Upper lobe of right lung (tissue), 1 donor: ENCODE measurements at regions not wholly inside any gene's neighbourhood (a gene's known extent, or its start where the extent isn't known, plus 50 kb on each side); places are given as distances from the start of the nearest gene placed in this dataset.

Source experiments
- ATAC-seq: fragments of 200-7000 bp; cut with Tn5 transposase; one replicate; pipeline ENCODE4 v1.9.1; 2020; ENCODE audit warnings: mild to moderate bottlenecking, moderate library complexity
- DNase-seq: peaks from one replicate; pipeline ENCODE4 v3.0.0-alpha.2; 2020
- H3K27ac ChIP-seq: fragments of 200-600 bp; one replicate; pipeline ENCODE4 v1.8.0; 2022
- H3K27me3 ChIP-seq: fragments of 200-600 bp; one replicate; pipeline ENCODE4 v1.8.0; 2022; ENCODE audit warnings: mild to moderate bottlenecking
- H3K36me3 ChIP-seq: fragments of 200-600 bp; one replicate; pipeline ENCODE4 v1.8.0; 2022
- H3K4me1 ChIP-seq: fragments of 200-600 bp; one replicate; pipeline ENCODE4 v1.8.0; 2022
- H3K4me3 ChIP-seq: fragments of 200-600 bp; one replicate; pipeline ENCODE4 v1.8.0; 2022; ENCODE audit warnings: mild to moderate bottlenecking
- H3K9me3 ChIP-seq: fragments of 200-600 bp; one replicate; pipeline ENCODE4 v1.8.0; 2022
- intact Hi-C: fragments of 100-400 bp; cut with DNase I; formaldehyde crosslinking; loops from one replicate; pipeline ENCODE4 v1.11.0; 2022
- TF ChIP-seq, protein P1 (sequence below): fragments of 200-600 bp; IDR thresholded peaks from one replicate; pipeline ENCODE4 v1.8.0; 2022; ENCODE audit warnings: antibody characterized with exemption
- donor health status: DM: no; HTN: yes; CAD: no; lungs with severe emphysema.

DNA sequence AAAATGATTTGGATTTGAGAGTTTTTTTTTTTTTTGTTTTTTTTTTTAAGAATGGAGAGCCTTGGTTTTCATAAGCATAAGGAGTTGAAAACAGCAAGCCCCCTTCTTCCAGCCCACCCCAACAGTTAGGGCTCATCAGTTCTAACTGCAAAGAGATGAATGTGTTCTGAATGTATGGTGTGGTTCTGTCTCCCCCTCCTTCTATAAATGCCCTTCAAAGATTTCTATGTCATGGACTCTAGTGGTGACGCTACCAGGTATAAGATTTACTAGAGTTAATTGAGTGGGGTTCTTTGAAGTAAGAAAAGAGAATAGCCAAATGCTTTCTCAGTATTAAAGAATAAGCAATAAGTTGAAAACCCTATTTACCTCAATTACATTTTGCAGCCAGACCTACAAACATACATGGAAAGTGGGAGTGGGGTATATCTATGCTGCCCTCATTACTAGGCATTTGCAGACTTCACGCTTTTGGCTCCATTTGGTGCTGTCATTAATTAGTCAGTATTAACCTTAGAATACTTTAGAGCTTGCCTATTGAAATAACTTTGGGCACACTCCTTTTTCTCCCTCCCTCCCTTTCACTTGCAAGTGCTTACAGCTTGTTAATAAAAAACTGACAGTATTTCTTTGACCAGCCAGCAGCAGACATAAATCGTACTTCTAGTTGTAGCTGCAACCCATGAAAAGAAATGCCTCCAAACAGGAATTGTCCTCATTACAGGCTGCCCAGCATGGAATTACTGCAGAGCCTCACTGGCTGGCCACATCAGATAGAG is 667.2 kb upstream of the ZNF608 start:
- intact Hi-C loops: no loop called here
- Histone ChIP-seq H3K4me3 (no peak overlapping the region), H3K4me1 (peaks cover 39% of the 10 kb centered on the region), H3K9me3 (no peaks in the 10 kb centered on the region), H3K36me3 (no peaks in the 10 kb centered on the region), H3K27me3 (no peaks in the 10 kb centered on the region), H3K27ac (no peak overlapping the region)
- TF ChIP-seq, protein P1, sequence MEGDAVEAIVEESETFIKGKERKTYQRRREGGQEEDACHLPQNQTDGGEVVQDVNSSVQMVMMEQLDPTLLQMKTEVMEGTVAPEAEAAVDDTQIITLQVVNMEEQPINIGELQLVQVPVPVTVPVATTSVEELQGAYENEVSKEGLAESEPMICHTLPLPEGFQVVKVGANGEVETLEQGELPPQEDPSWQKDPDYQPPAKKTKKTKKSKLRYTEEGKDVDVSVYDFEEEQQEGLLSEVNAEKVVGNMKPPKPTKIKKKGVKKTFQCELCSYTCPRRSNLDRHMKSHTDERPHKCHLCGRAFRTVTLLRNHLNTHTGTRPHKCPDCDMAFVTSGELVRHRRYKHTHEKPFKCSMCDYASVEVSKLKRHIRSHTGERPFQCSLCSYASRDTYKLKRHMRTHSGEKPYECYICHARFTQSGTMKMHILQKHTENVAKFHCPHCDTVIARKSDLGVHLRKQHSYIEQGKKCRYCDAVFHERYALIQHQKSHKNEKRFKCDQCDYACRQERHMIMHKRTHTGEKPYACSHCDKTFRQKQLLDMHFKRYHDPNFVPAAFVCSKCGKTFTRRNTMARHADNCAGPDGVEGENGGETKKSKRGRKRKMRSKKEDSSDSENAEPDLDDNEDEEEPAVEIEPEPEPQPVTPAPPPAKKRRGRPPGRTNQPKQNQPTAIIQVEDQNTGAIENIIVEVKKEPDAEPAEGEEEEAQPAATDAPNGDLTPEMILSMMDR: no peak
- ATAC-seq (no peak), DNase-seq (no peak)

- ATAC-seq: no peak
- intact Hi-C loops: no loop called here
- Histone ChIP-seq H3K36me3 (no peaks in the 10 kb centered on the region), H3K27ac (no peak overlapping the region), H3K27me3 (no peaks in the 10 kb centered on the region), H3K4me3 (no peak overlapping the region), H3K4me1 (peaks cover 32% of the 10 kb centered on the region), H3K9me3 (no peaks in the 10 kb centered on the region)
- TF ChIP-seq, protein P1: no peak
- DNase-seq: no peak
These were observed 668.7 kb upstream of the ZNF608 start for GRCh38 chr5:125415126-125415525.

DNA sequence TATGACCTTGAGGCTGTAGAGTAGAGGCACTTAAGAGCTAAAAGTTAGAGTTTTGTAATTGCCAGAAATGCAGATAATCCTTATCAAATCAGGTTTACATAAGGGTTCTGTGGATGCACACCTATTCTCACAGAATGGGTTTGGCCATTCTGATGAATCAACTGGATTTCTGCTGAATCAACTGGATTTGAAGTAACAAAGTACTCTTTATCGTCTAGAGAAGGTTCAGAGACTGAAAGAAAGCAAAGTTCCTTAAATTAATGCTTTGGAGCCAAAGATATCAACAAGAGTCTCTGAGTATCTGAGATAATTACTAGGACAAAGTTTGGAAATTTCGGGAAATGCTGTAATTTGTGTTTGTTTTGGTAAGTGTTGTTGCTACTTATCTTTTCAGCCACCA is 669.6 kb upstream of the ZNF608 start:
- no peak for ATAC-seq
- peaks cover 23% of the 10 kb centered on the region for H3K4me1 ChIP-seq
- H3K9me3 ChIP-seq: no peaks in the 10 kb centered on the region
- DNase-seq: no peak
- TF ChIP-seq, protein P1: no peak
- intact Hi-C loops: no loop called here
- no peaks in the 10 kb centered on the region for H3K36me3 ChIP-seq
- no peaks in the 10 kb centered on the region for H3K27me3 ChIP-seq
- no peak overlapping the region for H3K27ac ChIP-seq
- H3K4me3 ChIP-seq: no peak overlapping the region

- intact Hi-C loops: no loop called here
These were observed 674.6 kb upstream of the ZNF608 start for GRCh38 chr5:125421006-125421405.

DNA sequence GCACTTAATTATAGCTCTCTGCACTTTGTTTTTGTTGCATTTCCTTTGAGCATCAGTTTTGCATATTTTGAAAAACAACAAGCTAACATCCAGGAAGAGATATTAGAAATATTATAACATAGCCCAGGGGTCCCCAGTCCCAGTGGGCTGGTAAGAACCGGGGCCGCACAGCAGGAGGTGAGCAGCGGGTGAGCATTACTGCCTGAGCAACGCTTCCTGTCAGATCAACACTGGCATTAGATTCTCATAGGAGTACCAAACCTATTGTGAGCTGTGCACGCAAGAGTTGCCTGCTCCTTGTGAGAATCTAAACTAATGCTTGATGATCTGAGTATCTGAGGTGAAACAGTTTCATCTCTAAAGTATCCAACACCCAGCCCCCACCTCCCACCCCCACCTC is 675.9 kb upstream of the ZNF608 start:
- Histone ChIP-seq H3K4me3 (no peak overlapping the region), H3K27me3 (no peaks in the 10 kb centered on the region), H3K9me3 (no peaks in the 10 kb centered on the region), H3K36me3 (no peaks in the 10 kb centered on the region), H3K4me1 (no peaks in the 10 kb centered on the region), H3K27ac (no peak overlapping the region)
- no peak for DNase-seq
- intact Hi-C loops: no loop called here
- TF ChIP-seq, protein P1: no peak
- ATAC-seq: no peak

More at GRCh38 chr5:125421006-125421405, 674.6 kb upstream of the ZNF608 start:
- Histone ChIP-seq H3K27me3 (no peaks in the 10 kb centered on the region), H3K36me3 (no peaks in the 10 kb centered on the region), H3K4me3 (no peak overlapping the region), H3K27ac (no peak overlapping the region), H3K9me3 (no peaks in the 10 kb centered on the region), H3K4me1 (no peaks in the 10 kb centered on the region)
- ATAC-seq (no peak), DNase-seq (no peak)
- TF ChIP-seq, protein P1: no peak
